ENCODE measurements at regions not wholly inside any gene's neighbourhood (a gene's known extent, or its start where the extent isn't known, plus 50 kb on each side); places are given as distances from the start of the nearest gene placed in this dataset.

- Histone ChIP-seq H3K9me3 (ENCODE audit: control insufficient read depth, low read length) (no peaks in the 10 kb centered on the region), H3K4me1 (ENCODE audit: control insufficient read depth, insufficient read depth, low read length) (no peaks in the 10 kb centered on the region), H3K27ac (ENCODE audit: low read length) (no peak overlapping the region), H3K27me3 (ENCODE audit: control insufficient read depth, insufficient read depth) (no peaks in the 10 kb centered on the region), H3K4me3 (ENCODE audit: low read length) (no peak overlapping the region)
- ATAC-seq: no peak
- 70% methylated on average over 5 of the region's 5 CpGs for WGBS
- no peak for DNase-seq
- intact Hi-C loops (cut with DNase I): no loop called here
These were observed 59.5 kb upstream of the KCNA3 start for GRCh38 chr1:110734133-110734680.

- Histone ChIP-seq H3K4me1 (ENCODE audit: control insufficient read depth, insufficient read depth, low read length) (no peaks in the 10 kb centered on the region), H3K27me3 (ENCODE audit: control insufficient read depth, insufficient read depth) (no peaks in the 10 kb centered on the region), H3K27ac (ENCODE audit: low read length) (no peak overlapping the region), H3K9me3 (ENCODE audit: control insufficient read depth, low read length) (no peaks in the 10 kb centered on the region), H3K4me3 (ENCODE audit: low read length) (no peak overlapping the region)
- 74% methylated on average over 5 of the region's 5 CpGs for WGBS
- intact Hi-C loops (cut with DNase I): no loop called here
- no peak for ATAC-seq
- DNase-seq: no peak
These were observed 56.8 kb upstream of the KCNA3 start for GRCh38 chr1:110731529-110731928.

- Histone ChIP-seq H3K27ac (ENCODE audit: low read length) (no peak overlapping the region), H3K4me1 (ENCODE audit: control insufficient read depth, insufficient read depth, low read length) (no peaks in the 10 kb centered on the region), H3K9me3 (ENCODE audit: control insufficient read depth, low read length) (no peaks in the 10 kb centered on the region), H3K27me3 (ENCODE audit: control insufficient read depth, insufficient read depth) (no peaks in the 10 kb centered on the region), H3K4me3 (ENCODE audit: low read length) (no peak overlapping the region)
- DNase-seq (no peak), ATAC-seq (no peak)
- intact Hi-C loops (cut with DNase I): no loop called here
- 78% methylated on average over 4 of the region's 4 CpGs for WGBS
These were observed 53.8 kb upstream of the KCNA3 start for GRCh38 chr1:110728388-110729001.

GRCh38 chr1:110727246-110727645, 52.5 kb upstream of the KCNA3 start:
- Histone ChIP-seq H3K27ac (ENCODE audit: low read length) (no peak overlapping the region), H3K4me3 (ENCODE audit: low read length) (no peak overlapping the region), H3K9me3 (ENCODE audit: control insufficient read depth, low read length) (no peaks in the 10 kb centered on the region), H3K27me3 (ENCODE audit: control insufficient read depth, insufficient read depth) (no peaks in the 10 kb centered on the region), H3K4me1 (ENCODE audit: control insufficient read depth, insufficient read depth, low read length) (no peaks in the 10 kb centered on the region)
- no peak for DNase-seq
- ATAC-seq: no peak
- intact Hi-C loops (cut with DNase I): no loop called here
- 41% methylated on average over 3 of the region's 3 CpGs for WGBS

- intact Hi-C loops (cut with DNase I): no loop called here
These were observed 52.0 kb upstream of the KCNA3 start for GRCh38 chr1:110726755-110727154.

More at GRCh38 chr1:110726755-110727154, 52.0 kb upstream of the KCNA3 start:
- Histone ChIP-seq H3K9me3 (ENCODE audit: control insufficient read depth, low read length) (no peaks in the 10 kb centered on the region), H3K27ac (ENCODE audit: low read length) (no peak overlapping the region), H3K27me3 (ENCODE audit: control insufficient read depth, insufficient read depth) (no peaks in the 10 kb centered on the region), H3K4me3 (ENCODE audit: low read length) (no peak overlapping the region), H3K4me1 (ENCODE audit: control insufficient read depth, insufficient read depth, low read length) (no peaks in the 10 kb centered on the region)
- ATAC-seq (no peak), DNase-seq (no peak)
